ENCODE measurements at regions not wholly inside any gene's neighbourhood (a gene's known extent, or its start where the extent isn't known, plus 50 kb on each side); places are given as distances from the start of the nearest gene placed in this dataset.

- TF ChIP-seq CTCF (IDR thresholded peaks at IDR 0.05) (no peak), POLR2AphosphoS5 (IDR thresholded peaks at IDR 0.05) (no peak)
Measured at GRCh38 chr5:68983959-68984358, 109.9 kb upstream of the SLC30A5 start.

Measured in upper lobe of left lung (tissue), 4 donors.